DOHH2 (cell line): ENCODE measurements at regions not wholly inside any gene's neighbourhood (a gene's known extent, or its start where the extent isn't known, plus 50 kb on each side); places are given as distances from the start of the nearest gene placed in this dataset.

Experiments
- EZH2phosphoT487 ChIP-seq: fragments of 200-600 bp; sonication (generic); IDR thresholded peaks from 2 replicates; pipeline ENCODE4 v1.6.1; 2017; ENCODE audit warnings: borderline replicate concordance, mild to moderate bottlenecking, antibody characterized with exemption, low read length, moderate library complexity, mixed read lengths
- TF ChIP-seq, protein P1 (sequence below): fragments of 200-600 bp; sonication (generic); IDR thresholded peaks from one replicate; pipeline ENCODE4 v1.5.1; 2014; ENCODE audit warnings: antibody characterized with exemption, mild to moderate bottlenecking, low read depth, low read length; ENCODE audit not compliant: poor library complexity, severe bottlenecking

DNA sequence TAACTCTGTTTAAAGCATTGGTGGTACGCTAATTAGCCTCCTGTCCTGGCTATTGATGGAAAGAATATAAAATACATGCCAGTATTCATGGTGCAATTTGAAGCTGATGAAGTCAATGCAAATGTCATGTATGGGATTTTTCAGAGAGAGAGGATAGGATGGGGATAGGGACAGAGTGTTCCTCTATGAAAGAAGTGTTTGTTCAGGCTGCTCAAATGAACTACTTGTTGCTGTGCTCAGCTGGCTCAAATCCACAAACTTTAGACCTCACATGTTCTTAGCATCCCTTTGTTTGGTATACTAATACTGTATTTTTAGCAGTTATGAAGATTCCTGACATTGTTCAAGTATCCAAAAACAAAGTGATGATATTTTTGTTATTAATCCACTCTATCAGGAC, 116.5 kb downstream of the SLITRK1 start:
- TF ChIP-seq, protein P1, sequence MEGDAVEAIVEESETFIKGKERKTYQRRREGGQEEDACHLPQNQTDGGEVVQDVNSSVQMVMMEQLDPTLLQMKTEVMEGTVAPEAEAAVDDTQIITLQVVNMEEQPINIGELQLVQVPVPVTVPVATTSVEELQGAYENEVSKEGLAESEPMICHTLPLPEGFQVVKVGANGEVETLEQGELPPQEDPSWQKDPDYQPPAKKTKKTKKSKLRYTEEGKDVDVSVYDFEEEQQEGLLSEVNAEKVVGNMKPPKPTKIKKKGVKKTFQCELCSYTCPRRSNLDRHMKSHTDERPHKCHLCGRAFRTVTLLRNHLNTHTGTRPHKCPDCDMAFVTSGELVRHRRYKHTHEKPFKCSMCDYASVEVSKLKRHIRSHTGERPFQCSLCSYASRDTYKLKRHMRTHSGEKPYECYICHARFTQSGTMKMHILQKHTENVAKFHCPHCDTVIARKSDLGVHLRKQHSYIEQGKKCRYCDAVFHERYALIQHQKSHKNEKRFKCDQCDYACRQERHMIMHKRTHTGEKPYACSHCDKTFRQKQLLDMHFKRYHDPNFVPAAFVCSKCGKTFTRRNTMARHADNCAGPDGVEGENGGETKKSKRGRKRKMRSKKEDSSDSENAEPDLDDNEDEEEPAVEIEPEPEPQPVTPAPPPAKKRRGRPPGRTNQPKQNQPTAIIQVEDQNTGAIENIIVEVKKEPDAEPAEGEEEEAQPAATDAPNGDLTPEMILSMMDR = no peak
- TF ChIP-seq EZH2phosphoT487 = no peak
